Activated T-helper 1 cell treated with Interleukin-2 at 50 U/mL for 16 hours (primary cell): ENCODE measurements at regions not wholly inside any gene's neighbourhood (a gene's known extent, or its start where the extent isn't known, plus 50 kb on each side); places are given as distances from the start of the nearest gene placed in this dataset.

ENCODE experiments used
- DNase-seq: peaks from one replicate; pipeline ENCODE4 v3.0.0-alpha.2; 2020; ENCODE audit warnings: low read depth

DNA sequence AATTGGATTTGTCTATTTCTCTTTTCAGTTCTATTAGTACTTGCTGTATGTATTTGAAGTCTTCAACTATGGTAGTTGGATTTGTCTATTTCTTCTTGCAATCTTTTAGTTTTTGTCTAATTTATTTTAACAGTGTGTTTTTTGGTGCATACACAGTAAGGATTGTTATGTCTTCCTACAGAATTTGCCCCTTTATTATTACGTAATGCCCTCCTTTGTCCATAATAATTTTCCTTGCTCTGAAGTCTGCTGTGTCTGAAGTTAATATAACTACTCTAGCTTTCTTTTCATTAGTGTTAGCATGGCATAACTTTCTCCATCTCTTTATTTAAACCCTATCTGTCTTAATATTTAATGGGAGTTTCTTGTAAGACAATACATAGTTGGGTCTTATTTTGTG is 105.1 kb upstream of the STT3B start:
- DNase-seq = no peak

DNA sequence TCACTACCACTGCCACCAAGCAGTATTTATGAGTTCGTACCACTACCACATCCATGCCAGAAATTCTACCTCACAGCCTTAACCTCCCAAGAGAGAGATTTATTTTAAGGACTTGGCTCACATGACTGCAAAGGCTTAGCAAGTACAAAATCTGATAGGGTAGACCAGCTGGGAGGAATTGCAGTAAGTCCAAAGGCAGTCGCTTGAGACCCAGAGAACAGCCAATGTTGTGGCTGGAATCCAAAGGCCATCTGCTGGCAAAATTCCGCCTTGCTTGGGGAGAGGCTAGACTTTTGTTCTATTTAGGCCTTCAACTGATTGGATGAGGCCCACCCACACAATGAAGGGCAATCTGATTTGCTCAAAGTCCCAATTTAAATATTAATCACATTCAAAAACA is 101.4 kb upstream of the STT3B start:
- no peak for DNase-seq

DNA sequence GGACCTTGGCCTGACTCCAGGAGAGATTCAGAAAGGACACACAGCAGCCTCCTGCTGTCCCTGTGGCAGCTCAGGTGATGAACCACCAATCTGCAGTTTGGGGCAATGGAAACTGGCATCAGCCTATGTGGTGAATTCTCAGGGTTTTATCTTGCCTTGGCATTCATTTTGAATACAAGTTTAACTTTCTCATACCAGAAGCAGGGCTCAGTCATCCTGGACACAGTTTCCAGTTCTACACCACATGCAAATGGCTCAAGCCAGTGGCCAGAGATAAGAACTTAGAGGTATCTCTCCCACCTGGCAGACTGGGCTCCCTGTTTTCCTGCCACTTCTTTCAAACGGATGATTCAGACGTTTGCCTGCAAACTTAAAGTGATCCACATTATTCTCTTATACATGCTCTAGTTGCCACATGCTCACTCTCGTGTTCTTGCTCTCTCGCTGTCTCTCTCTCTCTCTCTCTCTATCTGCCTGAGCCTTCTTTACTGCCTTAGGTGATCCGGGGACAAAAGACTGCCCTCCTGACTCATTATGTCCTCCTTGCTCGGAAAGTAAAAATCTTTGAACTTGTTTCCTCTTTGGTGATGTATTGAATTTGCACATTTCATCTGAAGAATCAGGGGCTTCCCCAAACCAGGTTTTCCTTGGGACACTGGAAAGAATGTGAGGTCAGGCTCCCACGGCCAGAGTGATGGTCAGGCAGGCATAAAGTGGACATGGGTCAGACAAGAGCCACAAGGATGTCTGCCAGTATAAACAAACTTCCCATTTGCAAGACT is 99.6 kb upstream of the STT3B start:
- DNase-seq = no peak

DNA sequence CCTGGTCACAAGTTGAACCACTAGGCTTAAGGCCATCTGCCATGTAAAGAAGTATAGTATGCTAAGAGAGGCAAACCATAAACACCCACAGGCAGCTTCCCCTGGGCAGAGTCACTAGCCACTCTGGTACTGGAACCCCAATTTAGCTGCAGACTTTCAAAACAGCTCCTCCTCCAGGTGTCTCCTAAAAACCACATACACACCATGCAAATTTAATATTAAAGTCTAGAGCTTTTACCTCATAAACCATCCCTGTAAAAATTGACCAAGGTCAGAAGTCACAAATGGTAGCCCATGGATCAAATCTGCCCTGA is 99.1 kb upstream of the STT3B start:
- no peak for DNase-seq

DNA sequence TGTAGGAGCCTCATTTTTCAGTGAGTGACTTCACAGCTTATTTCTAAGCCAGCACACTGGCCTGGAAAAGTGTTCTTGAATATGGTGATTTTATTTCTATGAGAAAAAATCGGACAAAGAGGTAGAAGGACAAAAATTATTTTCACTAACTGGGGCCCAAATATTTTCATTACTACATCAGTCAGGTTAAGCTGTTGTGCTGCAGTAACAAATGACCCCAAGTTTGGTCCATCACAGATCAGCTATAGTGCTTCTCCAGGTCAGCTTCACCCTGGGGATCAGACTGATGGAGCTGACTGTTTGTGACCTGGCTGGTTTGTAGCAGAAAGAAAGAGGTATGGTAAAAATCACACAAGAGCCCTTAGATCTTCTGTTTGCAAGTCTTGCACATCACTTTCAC is 97.9 kb upstream of the STT3B start:
- DNase-seq = no peak

DNA sequence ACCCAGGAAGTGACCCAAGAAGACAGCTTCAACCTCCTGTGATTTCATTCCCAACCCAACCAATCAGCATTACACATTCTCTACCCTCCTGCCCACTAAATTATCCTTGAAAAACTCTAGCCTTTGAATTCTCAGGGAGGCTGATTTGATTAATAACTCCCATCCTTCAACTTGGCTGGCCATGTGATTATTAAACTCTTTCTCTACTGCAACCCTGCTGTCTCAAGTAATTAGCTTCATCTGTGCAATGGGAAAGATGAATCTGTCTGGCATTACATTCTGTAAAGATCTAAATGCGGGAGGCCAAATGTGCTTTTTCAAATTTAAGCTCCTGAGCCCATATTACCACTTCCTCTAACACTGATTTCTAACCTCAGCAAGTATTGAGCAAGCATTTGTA is 95.9 kb upstream of the STT3B start:
- DNase-seq = no peak

DNA sequence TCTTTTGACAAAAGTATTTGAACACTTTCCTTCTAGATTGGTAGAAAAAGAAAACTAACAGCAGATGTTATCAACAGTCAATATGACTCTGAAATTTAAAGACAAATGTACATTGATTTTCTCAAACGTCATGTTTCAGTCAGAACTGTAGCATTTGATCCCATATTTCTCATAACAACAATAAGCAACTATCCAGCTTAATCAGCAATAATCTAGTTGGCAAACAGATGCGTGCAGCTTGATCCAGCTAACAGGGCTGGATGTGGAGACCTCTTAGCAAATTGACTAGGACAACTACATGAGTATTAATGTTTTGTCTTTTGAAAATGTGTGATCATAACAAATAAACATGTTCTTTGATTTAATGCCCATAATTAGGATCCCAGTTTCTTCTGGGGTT is 94.0 kb upstream of the STT3B start:
- DNase-seq = no peak

DNA sequence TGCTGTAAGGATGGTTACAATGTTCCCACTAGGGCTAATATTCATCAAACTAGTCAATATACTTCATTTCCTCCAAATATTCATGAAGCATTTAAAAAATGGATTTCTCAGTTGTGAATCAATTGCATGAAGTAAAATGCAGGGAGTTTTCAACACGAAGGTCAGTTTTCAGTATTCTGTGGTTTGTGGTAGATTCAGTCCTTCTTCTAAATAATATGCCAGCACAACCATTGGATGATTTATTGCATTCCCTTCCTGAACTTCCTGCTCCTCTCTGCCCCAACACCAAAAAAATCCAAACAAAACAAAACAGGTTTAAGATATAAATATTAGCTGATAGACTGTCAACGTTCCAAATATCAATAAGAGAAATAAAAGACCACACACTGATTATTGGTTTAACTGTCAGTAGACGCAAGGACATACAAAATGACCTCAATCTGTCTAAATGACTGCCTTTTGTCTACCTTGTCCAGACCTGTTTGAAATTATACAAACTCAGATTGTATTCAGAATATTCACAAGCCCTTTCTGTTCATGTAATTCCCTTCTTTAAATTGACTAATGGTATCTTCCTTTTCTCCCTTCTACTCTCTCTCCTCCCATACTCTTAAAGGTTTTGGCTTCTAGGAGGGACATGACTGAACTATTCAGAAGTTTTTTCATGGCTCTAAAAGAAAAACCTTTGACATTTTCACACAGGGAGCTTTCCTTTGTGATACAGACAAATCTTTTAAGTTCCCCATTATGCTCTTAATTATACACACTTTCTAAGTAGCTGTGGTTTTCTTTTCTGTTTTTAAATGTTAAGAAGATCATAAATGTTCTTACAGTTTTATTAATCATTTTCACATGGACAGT is 92.6 kb upstream of the STT3B start:
- no peak for DNase-seq

DNA sequence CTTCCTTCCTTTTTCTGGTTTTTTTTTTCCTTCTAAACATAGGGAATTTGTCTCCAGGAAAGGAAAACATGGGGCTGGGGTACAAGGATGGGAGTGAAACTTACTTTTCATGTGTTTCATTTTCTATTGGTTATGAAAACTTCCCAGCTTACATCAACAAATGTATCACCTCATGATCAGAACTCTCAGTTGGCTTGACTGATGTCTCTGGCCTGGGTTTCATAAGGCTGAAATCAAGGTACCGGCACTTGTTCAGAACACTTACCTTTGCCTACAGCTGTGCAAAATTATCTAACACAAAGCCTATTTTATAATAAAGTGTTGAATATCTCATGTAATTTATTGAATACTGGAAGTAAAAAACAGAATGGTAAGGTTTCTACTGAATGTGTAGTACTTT is 91.8 kb upstream of the STT3B start:
- DNase-seq = no peak

DNA sequence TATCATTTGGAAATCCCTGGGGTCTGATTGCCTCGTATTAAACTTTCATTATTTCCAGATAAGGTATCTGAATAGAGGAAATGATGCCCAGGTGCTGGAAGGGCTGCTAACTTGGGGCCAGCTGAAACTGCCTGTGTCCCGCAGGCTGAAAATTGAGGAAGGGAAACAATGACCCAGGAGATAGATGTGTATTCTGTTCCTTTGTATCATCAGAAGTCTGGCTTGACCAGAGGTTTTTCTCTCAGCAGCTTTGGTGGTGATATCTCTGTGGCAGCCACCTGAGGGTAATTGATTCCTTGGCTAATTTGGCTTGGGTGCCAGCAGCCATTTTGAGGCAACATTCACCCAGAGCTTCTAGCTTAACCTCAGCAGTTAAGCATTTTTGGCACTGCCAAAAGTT is 90.0 kb upstream of the STT3B start:
- DNase-seq = no peak

DNA sequence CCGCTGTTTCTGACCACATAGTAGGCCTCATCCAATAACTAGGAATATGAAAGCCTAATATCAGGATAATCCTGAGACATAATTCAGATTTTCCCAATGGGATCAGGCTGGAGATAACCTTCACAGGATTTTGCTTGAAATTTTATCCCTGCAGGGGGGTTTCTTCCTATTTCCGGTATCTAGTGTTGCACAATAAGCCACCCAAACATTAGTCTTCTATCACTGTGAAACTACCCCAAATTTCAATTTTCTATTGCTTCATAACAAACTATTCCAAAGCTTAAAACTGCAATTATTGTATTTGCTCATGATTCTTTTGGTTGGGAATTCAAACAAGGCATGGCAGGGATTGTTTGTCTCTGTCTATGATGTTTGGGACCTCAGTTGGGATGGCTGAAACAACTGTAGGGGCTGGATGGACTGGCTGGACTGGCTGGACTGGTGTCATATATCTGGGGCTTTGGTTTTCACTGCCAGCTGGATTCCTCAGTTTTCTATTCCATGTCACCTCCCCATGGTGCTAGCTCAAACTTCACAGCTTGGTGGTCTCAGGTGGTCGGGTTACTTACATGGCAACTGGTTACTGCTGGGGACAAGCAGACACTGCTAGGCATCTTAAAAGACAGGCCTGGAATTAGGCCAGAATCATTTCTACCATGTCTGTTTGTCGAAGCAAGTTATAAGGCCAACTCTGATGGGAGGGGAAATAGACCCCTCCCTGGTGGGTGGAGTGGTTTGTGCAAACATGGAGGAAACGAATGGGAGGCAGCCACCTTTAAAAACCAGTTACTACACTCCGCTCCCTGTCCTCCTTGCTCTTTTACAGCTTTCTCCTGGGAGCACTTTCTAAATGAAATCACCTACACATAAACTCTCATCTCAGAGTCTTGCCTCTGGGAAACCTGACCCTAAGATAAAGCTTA is 88.2 kb upstream of the STT3B start:
- no peak for DNase-seq

DNA sequence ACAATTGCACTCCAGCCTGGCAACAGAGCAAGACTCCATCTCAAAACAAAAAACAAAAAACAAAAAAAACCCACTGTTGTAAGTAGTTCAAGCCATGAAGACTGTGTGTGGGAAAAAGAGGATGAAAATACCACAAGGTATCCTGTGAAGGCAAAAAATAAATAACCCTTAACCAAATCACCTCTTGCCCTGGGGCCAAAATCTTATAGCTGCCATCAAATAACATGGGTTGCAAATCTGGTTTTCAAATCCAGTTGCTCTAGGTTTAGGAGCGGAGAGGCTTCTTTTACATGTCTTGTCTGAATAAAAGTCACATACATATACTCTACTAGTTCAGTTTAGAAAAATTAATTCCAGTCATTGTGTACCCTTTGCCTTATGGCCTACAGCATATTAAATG is 87.0 kb upstream of the STT3B start:
- DNase-seq = no peak

DNA sequence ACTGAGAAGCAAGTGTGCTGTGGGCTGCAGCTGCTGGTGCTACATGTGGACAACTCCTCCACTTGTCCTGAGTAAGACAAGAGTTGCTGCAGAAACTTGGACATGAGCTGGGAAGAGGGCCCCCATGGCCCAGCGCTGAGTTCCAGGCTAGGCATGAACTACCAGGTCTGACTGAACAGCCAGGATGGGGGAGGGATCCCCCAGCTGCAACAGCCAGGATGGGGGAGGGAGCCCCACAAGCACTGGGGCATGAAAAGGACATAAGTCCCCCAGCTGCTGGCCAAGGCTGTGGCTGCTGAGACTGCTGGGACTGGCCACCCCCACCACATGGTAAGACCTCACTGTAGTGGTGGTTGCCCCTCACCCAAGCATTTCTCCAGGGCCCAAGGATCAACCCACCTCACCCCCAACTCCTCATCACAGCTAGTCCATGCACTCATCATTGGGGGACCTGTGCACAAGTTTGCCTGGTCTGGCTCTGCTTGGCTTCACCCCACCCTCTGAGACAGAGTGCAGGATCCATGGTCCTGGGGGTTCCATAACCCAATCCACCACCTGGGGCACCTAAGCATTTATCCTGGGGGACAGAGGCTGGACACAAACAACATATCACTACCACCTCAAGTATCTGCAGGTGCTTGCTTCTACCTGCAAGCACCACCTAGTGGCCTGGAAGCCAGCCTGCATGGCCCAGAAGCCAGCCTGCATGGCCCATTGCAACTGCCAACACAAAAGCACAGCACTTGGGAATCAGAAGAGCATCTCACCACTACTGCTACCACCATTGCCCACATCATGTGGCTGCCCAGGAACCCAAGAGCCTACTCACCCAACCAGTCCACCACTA is 84.5 kb upstream of the STT3B start:
- no peak for DNase-seq

DNA sequence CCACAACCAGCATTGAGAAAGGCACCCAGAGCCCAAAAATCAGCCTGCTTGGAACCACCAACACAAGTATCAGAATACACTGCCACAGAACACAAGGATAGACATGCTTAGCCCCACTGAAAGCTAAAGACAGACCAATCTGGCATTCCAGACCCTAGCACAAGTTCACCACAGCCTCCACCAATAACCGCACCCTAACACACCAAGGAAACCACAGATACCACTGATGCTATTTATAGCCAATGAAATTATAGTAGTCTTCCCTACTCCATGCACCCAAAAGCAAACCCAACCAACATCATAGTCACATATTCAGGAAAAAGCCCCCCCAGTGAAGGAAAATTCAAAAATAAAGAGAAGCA is 83.9 kb upstream of the STT3B start:
- no peak for DNase-seq

DNA sequence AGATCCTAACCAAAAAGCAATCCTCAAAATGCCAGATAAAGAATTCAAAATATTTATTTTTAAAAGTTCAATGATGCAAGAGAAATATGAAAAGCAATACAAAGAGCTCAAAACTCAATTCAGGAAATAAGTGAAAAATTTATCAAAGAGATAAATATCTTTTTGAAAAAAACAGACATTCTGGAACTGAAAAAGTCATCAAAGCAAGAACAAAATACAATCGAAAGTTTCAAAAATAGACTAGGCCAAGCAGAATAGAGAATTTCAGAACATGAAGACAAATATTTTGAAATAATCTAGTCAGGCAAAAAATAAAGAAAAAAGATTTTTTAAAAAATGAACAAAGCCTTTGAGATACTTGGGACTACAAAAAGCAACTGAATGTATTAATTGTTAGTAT is 83.4 kb upstream of the STT3B start:
- DNase-seq = no peak

DNA sequence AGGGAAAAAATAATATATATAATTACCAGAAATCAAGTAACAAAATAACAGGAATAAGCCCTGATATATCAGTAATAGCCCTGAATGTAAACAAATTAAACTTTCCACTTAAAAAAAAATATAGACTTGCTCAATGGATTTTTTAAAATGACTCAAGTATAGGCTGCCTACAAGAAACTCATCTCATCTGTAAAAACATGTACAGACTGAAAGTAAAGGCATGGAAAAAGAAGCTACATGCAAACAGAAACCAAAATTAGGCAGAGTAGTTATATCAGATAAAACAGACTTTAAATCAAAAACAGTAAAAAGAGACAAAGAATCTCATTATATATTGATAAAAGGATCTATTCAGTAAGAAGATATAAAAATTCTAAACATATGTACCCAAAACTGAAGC is 82.4 kb upstream of the STT3B start:
- DNase-seq = no peak

DNA sequence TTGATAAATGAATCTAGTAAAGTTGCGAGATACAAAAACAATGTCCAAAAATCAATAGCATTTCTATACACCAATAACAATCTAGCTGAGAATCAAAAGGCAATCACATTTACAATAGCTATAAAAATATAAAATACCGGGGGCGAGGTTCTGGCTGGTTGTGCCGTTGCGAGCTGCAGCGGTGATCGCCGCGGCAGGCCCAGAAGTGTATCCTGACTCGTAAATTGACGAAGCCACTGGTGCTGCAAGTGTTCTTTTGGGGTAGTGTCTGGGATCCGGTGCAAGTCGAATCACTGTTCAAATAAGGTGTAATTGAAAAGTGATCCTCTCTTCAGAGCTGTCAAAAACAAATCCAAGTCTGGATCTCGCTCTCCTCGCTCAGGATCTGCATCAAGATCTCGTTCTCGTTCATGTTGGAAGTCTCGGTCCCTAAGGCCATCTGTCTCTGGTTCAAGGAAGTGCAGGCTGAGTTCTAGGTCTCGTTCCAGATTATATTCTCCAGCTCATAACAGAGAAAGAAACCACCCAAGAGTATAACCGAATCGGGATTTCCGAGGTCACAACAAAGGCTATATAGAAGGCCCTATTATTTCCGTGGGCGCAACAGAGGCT is 80.1 kb upstream of the STT3B start:
- DNase-seq = no peak

DNA sequence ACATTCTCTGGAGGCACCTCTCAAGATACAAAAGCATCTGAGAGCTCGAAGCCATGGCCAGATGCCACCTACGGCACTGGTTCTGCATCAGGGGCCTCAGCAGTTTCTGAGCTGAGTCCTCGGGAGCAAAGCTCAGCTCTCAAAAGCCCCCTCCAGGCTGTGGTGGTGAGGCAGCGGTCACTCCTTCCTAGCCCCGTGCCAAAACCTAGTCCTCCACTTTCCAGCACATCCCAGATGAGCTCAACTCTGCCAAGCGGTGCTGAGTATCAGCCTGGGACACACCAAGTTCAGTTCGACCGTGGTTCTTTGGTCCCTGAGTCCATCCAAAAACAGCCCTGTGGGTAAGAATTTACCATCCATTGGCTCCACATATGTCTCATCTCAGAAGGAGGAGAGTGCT is 79.3 kb upstream of the STT3B start:
- no peak for DNase-seq

DNA sequence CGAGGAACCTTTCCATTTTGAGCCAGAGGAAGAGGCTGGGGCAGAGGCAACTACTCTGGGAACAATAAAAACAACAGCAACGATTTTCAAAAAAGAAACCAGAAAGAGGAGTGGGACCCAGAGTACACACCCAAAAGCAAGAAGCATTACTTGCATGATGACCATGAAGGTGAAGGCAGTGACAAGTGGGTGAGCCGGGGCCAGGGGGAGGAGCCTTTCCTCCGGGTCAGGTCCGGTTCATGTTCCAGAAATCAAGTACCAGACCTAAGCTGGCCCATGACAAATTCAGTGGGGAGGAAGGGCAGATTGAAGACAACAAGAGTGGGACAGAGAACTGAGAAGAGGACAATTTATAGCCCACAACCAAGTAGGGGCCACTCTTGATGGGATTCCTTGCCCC is 77.2 kb upstream of the STT3B start:
- DNase-seq = no peak

DNA sequence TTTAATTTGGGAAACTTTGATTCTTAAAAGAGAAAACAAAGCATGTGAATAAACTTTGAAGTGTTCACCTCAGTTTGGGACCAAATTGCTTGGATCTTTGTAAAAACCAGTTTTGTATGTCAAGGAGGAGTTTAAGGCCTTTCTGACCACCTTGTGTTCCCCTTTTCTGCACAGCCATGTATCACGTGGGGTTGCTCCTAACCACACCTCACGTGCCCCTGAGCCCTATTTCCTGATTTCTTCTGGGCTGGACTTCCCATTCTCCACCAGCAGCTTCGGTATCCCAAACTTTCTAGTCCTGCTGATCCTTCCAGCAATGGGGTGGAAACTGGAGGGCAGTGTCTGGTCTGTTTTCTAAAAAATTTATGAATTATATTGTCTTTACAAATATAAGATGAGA is 76.4 kb upstream of the STT3B start:
- DNase-seq = no peak

DNA sequence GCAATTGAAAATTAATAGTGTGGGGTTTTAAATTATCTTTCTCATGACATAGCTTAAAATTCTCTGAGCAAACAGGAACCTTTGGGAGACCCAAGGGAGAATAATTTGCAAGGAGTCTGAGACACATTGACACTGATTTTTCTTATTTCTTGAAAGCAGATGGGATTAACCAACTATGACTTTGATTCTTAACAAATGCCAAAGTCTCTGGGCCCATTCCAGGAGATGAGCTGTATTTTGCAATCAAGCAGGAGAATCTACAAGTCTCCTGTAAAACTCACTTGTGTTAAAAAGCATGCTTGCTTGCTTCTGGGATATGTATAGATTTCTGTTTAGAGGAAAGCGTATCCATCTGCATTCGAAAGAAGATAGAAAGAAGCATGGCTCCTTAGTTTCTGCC is 71.3 kb upstream of the STT3B start:
- DNase-seq = no peak
